ENCODE measurements at regions not wholly inside any gene's neighbourhood (a gene's known extent, or its start where the extent isn't known, plus 50 kb on each side); places are given as distances from the start of the nearest gene placed in this dataset.

GRCh38 chr5:54883374-54884194 lies 101.8 kb downstream of the ESM1 start:
- TF ChIP-seq POLR2A (IDR thresholded peaks at IDR 0.05) (no peak), CTCF (IDR thresholded peaks at IDR 0.05) (no peak), POLR2AphosphoS5 (IDR thresholded peaks at IDR 0.05) (no peak)
